ENCODE measurements at regions not wholly inside any gene's neighbourhood (a gene's known extent, or its start where the extent isn't known, plus 50 kb on each side); places are given as distances from the start of the nearest gene placed in this dataset.

DNA sequence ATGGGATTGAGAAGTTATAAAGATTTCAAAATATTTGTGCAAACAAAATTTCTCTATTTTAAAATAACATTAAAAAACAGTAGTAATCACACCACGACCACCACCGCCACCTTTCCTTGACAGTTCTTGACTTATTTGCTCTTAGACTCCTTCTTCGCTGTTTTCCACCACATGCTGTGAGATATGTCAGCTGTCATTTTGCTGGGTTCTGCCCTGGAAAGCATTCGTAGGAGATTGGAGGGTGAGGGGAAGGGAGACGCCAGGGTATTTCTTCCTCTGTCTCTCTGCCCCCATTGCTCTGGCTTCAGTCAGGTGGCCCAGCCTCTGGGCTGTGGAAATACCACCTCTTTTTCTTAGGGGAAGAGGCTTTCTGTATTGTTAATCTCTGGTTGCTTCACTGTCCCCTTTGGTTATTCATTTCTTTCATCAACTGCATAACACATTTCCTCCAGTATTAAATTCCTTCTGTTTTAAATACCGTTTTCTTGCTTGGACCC is 186.2 kb downstream of the NEDD1 start:
- DNase-seq (ENCODE audit: low read depth in 3 of 3) = no peak

DNA sequence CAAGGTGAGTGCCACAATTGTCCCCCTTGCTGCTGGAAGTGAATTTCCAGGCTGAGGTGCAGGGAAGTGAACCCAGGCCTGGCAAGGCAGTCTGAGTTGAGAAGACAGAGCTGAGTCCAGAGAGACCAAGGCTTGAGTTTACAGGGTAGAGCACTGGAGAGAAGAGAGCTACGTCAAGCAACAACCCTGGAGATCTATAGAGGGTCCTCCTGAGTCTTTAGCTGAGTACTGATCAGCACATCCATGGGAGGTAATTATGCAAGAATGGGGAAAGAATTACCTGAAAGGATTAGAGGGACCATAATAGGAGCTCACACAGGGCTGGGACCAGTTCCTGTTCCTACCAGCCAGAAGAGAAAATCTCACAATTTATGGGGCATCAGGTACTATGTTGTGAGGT is 190.7 kb downstream of the NEDD1 start:
- no peak for DNase-seq (ENCODE audit: low read depth in 3 of 3)

DNA sequence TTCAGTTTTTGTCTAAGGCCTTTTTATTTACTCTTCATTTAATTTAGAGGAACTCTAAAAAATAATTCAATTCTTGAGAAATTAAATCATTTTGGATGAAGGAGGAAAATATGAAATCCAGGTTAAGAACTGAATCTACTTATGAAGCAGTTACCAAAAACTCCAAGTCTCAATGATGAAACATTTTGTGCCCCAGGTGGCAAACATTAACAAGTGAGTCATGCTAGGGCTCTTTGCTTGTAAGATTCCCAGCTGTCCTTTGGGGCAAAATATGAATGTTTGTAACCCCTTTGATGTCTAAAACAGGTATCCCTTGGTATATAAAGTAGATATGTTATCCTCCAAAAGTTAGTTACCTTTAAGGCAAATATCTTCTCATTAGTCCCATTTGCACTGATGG is 202.4 kb downstream of the NEDD1 start:
- no peak for DNase-seq (ENCODE audit: low read depth in 3 of 3)

DNA sequence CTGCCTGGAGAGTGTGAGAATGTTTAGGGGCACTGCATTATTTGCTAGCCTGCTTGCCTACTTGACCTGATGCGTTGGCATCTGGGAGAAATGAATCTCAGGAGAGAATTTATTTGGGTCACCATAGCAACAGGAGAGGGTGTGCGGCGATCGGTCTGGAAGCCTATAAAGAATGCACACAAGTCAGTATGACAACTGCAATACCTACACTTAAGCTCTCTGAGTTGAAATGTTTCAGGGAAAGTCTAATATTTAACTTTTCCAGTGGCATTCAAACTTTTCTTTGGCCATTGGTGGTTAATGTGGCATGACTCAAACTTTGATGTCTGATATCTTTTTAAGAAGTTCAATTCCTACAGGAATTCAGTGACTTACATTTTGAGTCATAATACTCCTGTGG is 205.1 kb downstream of the NEDD1 start:
- DNase-seq (ENCODE audit: low read depth in 3 of 3) = no peak

DNA sequence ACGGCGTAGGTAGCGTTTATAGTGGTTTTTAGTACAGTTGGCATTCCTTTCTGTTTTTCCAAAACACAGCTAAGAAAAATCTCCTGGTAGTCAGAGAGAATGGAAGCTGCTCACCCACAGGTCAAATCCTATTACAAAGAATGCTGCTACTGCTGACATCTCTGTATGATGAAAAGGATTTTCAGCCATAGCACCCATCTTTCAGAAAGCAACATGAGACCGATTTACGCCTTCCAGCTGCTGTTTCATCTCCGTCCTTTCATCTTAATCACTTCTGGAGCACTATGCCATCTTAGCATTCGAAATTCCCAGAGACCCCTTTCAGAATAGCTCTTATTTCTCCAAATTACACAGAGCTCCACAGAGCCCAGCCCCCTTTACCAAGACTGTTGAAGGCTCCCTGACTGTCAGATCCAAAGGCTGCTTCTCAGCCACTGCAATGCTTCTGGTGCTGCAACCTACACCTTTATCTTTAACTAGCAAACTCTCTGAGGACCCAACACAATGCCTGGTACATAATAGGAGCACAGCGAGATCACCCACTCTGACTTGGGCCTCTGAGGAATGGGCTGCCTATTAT is 211.8 kb downstream of the NEDD1 start:
- no peak for DNase-seq (ENCODE audit: low read depth in 3 of 3)

DNA sequence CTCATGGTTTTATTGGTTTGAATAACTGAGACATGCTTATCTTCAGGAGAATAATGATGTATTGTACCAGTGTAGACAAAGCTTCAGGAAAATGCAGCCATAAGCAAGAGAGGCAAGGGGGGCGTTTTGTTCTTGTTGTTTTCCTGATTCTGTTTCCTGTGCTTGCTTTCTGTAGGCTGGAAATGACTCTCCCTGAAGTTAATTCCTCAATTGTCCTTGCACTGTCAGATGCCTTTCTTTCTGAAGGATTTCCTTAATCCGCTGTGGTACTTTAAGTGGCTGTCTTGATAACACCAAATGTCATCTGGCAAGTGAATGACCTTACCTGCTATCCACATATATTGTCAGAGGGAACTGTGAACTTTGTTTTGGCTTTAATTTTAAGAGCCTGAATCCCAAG is 220.0 kb downstream of the NEDD1 start:
- no peak for DNase-seq (ENCODE audit: low read depth in 3 of 3)

DNA sequence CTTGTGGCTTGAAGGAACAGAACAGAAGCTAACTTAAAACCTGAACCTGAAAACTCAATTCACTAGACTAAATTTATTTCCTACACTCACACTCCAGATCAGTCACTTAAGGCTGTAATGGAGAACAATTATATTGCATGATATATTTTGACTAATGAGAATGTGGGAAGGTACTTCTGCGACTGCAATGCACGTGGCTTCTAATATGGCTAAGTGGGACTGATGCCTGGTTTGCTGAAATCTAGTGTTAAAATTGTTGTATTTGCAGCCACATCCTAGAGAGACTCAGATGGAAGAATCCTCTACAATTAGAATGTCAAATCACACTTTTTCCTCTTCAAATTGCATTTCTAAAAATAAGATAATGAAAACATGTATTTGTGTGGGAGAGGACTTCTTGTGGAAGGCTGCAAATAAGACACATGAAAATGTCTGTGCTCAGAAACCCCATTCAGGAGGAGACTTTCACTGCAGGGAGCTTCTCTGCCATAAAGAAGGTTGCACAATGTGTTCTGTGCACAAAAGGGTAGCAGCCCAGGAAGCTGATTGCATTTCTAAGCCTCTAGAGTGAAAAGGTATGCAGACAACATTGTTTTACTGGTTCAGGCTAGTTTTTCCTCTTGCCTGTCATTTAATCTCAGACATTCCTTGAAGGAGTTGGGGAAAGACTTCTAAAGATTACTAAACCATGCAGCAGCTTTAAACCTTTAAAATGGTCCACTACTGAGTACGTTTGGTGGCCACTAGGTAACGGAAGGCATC is 224.3 kb downstream of the NEDD1 start:
- no peak for DNase-seq (ENCODE audit: low read depth in 3 of 3)

DNA sequence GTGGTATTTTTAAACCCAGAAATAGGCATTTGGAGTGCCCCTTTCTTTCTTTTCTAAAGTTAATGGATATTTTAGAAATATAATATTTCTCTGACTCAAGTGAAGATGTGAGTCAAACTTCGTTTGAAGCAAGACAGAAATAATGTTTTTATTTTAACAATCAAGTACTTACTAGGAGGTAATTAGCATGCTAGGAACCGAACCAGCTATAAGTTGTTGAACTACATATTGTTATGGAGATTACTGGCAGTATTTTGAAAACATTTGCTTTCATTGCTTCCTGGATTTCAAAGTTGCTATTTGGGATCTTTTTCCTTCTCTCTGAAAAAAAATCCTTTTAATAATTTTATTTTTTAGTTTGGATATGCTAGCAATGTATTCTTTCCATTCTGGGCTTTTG is 225.2 kb downstream of the NEDD1 start:
- no peak for DNase-seq (ENCODE audit: low read depth in 3 of 3)

DNA sequence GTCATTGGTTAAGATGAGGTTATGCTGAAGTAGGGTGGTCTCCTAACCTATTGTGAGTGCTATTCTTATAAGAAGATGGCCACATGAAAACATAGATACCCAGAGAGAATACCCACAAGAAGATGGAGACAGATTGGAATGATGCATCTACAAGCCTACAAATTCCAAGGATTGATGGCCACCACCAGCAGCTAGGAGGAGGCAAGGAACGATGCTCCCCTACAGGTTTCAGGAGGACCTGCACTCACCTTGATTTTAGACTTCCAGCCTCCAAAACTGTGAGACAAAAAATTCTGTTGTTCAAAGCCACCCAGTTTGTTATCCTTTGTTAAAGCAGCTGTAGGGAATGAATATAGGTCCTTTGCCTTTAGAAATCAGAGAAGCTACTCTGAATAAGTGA is 227.4 kb downstream of the NEDD1 start:
- DNase-seq (ENCODE audit: low read depth in 3 of 3) = no peak

DNA sequence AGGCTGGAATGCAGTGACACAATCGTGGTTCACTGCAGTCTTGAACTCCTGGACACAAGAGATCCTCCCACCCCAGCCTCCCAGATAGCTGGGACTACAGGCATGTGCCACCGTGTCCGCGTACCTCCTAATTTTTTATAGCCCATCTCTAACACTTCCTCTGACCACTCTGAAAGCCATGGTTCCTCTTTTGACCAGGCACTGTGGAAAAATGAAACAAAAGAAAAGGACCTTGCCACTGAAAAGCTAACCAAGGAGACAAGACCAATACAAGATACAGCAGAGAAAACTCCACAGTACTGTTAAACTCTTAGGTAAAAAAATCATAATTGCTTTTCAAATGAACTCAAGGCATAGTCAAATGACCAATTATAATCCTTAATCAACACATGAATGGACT is 233.3 kb downstream of the NEDD1 start:
- DNase-seq (ENCODE audit: low read depth in 3 of 3) = no peak

DNA sequence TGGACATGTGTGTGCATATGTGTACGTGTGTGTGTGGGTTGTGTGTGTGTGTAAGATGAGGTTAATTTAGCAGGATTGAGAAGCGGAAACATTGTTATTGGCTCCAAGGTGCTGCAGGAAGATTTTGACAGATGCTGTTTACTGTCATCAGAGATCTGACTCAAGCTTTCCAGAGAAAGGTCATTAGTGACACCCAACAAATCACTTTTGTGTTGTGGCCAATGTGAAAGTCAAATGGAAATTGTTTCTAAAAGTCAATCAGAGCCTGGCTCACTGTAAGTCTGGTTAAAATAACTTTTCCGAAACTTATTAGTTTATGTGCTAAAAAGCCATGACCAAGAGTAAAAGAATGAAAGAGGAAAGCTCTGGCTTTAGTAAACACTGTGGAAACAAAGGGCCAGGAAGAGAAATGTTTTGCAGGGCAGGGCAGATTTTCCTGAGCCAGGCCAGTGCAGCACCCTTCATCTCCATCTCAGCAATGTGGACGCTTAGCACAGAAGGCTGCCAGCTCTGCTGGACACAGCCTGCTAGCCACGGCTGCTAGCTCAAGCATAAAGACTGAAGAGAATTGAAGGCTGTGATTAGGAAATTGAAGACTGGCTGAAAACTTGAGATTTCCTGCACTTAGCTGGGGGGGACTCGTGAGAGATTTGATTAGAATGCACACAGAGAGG is 235.8 kb downstream of the NEDD1 start:
- DNase-seq (ENCODE audit: low read depth in 3 of 3) = no peak

DNA sequence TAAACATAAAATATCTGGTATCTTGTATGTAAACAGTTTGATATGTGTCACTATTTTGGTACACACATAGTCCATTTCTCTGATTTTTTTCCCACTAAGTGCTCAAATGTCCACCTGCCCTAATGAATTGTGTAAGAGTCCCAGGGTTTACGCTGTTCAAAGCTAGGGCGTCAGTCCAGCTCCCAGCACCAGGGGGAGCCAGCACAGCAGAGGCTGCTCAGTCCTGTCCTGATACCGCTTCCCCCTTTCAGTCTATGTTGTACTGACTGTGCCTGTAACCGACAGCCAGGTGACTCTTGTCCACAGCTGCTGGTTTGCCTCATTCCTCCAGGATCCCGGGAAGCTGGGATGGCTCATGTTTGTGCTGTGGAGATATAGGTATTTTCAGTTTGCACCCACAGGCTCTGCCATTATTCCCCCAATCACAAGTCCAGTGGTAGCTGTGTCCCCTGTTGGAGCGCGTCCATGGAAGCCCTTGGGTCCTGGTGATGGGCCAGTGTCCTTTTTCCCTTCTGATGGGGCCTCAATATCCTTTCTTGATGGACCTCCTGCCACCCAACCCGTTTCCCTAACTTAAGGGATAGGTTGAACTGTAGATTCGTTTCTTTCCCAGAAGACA is 242.0 kb downstream of the NEDD1 start:
- peak; percentile 12 to 51 (median 28) for DNase-seq (ENCODE audit: low read depth in 3 of 3)

DNA sequence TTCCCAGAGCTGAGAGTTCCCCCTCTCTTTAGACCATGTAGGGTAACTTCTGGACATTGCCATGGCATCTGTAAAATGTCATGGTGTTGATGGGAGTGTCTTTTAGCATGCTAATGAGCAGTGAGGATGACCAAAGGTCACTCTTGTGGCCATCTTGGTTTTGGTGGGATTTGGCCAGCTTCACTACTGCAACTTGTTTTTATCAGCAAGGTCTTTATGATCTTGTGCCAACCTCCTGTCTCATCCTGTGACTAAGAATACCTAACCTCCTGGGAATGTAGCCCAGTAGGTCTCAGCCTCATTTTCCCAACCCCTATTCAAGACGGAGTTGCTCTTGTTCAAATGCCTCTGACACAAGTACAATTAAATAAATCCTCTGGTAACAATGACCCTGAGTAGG is 244.4 kb downstream of the NEDD1 start:
- no peak for DNase-seq (ENCODE audit: low read depth in 3 of 3)

DNA sequence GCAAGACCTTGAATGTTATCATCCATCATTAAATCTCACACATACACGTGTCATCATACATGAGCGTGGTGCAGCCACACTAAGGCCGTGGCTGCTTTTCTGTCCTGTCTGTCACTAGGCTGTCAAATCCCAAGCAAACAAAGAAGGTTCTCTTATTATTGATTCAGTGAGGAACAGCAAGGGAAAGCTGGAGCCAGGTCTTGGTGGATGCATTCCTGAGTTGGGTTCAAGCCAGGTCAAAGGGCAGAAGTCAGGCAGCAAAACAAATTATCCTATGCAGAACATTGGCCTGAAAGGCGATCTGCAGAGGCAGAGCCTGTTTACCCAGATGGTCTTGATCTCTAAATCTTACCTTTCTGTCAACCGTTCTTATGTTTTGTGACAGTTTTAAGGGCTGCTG is 252.3 kb downstream of the NEDD1 start:
- no peak for DNase-seq (ENCODE audit: low read depth in 3 of 3)

DNA sequence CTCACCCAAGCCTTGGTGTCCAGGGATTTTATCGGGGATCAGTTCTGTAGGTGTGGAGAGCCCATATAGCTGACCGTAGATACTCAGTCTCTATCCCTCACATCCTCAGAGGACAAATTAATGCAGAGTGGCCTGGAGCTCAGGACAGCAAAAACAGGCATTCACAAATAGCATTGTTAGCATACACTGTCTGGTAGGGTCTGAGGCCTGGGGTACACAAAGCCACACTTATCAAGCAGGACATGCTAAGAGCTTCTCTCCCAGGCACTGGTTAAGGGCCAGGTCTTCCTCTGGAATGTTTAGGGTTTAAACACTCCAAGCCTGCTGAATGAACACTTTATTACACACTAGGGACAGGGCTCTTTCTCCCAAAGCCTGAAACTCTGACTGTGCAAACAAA is 253.2 kb downstream of the NEDD1 start:
- DNase-seq (ENCODE audit: low read depth in 3 of 3) = no peak

DNA sequence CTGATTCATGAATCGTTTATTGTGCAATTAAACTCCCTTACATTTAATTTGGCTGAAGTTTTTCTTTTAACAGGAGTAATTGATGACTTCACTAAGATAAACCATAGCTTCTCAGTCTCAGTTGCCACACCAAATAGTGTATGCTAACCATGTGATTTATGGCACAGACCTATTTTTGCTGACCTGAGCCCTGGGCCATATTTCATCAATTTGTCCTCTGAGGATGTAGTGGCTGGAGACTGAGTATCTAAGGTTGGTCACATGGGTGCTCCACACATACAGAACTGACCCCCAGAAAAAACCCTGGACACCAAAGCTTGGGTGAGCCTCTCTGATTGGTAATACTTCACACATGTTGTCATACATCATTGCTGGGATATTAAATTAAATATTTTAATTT is 255.1 kb downstream of the NEDD1 start:
- DNase-seq (ENCODE audit: low read depth in 3 of 3) = no peak

DNA sequence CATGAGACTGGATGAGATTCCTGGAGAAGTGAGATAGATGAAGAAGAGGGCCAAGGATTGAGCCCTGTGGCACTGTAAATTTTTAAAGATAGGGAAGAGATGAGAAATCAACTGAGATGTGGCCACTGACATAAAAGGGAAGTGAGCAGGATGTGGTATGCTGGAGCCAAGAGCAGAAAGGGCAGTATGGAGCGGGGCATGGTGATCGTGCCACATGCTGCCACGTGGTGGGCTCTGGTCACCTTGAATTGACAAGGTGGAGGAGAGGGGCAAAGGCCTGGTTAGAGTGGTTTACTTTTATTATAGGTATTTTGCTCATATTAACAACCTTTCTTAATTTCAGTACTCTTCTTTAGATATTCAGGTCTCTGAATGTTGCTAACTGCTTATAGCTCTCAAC is 257.9 kb downstream of the NEDD1 start:
- DNase-seq (ENCODE audit: low read depth in 3 of 3) = no peak

DNA sequence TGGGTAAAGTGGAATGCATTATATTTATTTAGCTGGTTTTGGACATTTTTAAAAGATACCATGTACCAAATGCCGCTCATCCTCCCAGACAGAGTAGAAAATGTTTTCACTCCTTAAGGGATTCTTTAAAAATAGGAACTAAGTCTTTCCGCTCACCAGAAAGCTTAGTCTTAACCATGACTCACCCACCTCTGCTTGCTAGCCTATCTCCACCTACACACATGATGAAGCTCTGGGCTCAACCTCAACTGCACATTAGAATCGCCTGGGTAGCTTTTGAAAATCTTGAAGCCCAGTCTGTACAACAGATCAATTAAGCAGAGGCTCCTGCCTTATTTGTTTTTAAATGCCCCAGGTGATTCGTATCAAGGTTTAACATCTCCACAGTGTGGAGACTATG is 260.5 kb downstream of the NEDD1 start:
- no peak for DNase-seq (ENCODE audit: low read depth in 3 of 3)

DNA sequence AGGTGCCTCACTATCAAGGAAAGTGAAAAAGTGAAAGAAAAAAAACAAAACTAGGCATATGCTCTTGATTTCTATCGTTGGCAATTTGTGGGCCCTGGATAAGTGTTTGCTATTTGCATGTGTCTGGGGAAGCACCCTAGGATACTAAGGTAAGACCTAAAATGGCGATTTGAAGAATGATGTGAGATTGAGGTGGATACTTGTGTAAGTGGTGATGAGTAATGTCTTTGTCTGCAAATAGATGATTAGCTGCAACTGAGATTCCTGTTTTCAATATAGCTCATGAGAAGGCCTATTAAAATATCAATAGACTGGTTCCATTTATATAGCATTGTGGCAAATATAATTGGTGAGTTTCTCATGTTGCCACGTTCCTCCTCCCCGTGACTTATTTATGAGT is 261.7 kb downstream of the NEDD1 start:
- no peak for DNase-seq (ENCODE audit: low read depth in 3 of 3)

DNA sequence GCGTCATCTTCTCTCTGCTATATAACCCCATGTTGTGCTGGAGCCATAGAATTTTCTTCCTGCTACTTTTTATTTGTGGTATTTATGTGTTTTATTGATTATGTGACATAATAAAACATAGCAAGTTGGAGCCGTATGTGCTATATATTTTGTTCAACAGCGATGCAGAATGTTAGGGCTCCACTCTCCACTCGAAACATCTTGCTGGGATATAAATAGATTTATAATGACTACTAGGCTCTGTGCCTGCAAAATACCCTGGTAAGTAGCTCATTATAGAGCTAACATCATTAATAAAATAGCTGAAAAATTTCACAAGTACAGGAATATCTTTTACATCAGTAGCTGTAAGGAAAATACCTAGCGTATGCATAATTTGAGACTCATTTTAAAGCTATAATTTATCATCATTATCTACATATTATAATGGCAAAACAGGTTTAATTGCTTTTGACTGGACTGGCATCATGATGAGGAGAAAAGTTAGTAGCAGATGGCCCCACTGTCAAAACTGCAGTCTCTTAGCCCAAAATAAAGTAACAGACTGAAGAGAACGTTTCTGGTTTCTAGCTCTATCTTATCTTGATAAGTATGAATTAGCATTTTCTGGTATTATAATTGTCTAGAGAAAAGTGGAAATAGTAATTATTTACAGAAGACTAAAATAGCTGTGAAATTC is 263.0 kb downstream of the NEDD1 start:
- DNase-seq (ENCODE audit: low read depth in 3 of 3) = no peak

DNA sequence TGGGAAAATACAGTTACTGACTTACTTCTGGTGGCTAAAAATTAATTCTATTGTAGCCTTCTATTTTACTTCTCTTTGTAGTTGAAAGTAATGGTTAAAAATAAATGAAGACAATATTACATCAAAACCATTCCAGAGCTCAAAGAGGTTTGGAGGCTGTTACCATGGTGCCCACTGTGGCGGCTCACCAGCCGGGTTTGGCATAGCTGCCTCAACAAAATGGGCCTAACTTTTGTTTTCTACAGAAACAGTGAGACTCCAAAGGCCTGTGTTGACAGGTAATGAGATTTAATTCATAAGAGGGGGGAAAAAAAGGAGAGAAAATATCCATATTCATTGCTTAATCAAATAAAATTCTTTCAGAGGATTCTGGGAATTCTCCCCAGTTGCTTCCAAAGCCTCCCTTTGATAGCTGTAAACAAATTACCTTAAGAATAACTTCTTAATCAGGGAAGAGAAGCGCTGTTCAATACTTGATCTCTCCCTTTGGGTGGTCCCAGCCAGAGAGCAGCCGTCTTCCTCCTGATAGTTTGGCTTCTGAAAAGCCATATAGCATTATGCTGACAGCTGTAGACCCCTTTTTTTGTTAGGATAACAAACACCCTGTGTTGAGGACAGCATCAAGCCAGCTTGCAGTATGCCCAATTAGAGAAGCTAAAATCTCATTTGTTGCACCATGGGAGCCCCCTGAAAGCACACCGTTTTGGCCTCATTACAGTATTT is 266.8 kb downstream of the NEDD1 start:
- no peak for DNase-seq (ENCODE audit: low read depth in 3 of 3)
